GM12873 (cell line): ENCODE measurements at regions not wholly inside any gene's neighbourhood (a gene's known extent, or its start where the extent isn't known, plus 50 kb on each side); places are given as distances from the start of the nearest gene placed in this dataset.

Experiments
- TF ChIP-seq, protein P1 (sequence below): IDR thresholded peaks from 2 replicates; pipeline ENCODE4 v1.5.1; 2012; ENCODE audit warnings: low read depth, mild to moderate bottlenecking, moderate library complexity, low read length, control low read depth; ENCODE audit not compliant: insufficient read depth; ENCODE audit errors: missing control alignments

- TF ChIP-seq, protein P1, sequence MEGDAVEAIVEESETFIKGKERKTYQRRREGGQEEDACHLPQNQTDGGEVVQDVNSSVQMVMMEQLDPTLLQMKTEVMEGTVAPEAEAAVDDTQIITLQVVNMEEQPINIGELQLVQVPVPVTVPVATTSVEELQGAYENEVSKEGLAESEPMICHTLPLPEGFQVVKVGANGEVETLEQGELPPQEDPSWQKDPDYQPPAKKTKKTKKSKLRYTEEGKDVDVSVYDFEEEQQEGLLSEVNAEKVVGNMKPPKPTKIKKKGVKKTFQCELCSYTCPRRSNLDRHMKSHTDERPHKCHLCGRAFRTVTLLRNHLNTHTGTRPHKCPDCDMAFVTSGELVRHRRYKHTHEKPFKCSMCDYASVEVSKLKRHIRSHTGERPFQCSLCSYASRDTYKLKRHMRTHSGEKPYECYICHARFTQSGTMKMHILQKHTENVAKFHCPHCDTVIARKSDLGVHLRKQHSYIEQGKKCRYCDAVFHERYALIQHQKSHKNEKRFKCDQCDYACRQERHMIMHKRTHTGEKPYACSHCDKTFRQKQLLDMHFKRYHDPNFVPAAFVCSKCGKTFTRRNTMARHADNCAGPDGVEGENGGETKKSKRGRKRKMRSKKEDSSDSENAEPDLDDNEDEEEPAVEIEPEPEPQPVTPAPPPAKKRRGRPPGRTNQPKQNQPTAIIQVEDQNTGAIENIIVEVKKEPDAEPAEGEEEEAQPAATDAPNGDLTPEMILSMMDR: no peak
Observed at GRCh38 chr14:61218767-61219166, 62.4 kb downstream of the TMEM30B start.

DNA sequence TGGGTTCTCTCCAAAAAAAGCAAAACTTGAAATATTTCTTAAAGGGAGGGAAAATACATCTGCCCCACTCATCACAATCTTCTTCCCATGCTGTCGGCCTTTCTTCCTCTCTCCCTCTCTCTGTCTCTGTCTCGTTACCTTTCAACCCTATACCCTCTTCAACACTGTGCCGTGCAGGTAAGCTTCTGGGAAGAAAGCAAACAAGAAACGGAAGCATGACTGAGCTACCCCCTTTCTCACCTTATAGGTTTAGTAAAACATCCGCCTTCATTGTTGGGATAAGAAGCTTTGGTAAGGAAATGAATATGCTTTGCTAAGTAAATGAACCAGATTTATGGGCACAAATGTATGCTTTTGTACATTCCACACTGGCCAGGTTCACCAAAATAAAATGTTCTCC lies 63.0 kb downstream of the TMEM30B start:
- TF ChIP-seq, protein P1: no peak

GRCh38 chr14:61217516-61217915 lies 63.6 kb downstream of the TMEM30B start:
- TF ChIP-seq, protein P1: no peak

DNA sequence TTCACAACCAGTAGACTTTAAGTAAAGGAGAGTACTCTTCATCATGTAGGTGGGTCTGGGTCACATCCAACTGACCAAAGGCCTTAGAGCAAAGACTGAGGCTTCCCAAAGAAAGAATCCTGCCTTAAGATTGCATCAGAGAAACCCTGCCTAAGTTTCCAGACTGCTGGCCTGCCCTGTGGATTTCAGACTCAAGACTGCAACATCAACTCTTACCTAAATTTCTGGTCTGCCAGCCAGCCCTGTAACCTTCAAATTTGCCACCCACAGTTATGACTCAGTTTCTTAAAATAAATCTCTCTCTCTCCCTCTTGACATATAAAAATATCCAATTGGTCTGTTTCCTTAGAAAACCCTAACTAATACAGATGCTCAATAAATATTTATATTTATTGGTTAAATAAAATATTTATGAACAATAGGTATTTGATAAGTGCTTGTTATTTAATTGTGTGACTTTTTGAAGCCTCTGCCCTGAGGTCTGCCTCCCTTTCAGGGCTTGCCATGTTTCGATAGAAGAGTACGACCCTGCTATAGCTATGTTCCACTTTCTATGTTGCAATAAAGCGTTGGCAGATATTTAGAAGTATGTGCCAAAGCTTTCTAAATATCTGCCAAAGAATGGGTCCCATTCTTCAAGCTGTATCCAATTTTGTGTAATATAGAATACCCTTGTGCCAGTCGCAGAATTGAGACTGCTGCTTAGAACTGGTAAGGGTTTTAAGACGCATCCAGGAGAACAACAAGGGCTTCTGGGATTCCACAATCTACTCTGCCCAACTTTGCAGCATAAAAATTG lies 65.7 kb downstream of the TMEM30B start:
- TF ChIP-seq, protein P1: no peak

DNA sequence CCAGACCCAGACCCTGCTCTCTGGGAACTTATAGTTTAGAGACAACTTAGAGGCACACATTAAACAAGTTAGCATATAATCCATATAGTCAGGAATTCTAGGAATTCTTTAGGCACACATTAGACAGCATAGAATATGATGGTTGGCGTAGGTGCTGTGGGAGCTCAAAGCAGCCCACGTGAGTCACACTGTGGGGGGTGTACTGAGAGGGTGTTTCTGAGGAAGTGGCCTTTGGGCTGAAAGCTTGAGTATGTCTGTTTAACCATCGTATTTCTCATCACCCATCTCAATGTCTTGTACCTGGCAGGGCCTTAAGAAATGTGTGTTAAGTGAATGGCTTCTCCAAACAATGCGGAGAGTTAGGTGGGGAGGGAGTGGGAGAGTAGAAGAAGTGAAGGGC lies 67.2 kb downstream of the TMEM30B start:
- TF ChIP-seq, protein P1: no peak

GRCh38 chr14:61213191-61213621 lies 67.9 kb downstream of the TMEM30B start:
- TF ChIP-seq, protein P1: no peak

DNA sequence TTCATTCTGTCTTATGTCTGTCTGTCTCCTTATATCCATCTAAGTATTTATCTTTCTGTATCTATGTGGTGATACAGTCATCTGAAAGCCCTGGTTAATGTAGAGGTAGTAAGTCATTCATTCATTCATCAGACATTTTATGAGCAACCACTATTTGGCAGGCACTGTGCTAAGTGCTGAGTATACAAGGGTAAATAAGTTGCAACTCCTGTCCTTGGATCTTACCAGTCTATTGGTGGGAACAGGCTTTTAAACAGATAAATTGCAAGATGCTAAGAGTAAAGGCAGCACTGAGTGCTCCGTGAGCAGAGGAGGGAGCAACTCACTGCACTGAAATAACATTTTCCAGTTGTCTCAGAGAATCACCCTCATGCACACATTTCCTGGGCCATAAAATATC lies 68.6 kb downstream of the TMEM30B start:
- TF ChIP-seq, protein P1: no peak
